ENCODE measurements at regions not wholly inside any gene's neighbourhood (a gene's known extent, or its start where the extent isn't known, plus 50 kb on each side); places are given as distances from the start of the nearest gene placed in this dataset.

DNA sequence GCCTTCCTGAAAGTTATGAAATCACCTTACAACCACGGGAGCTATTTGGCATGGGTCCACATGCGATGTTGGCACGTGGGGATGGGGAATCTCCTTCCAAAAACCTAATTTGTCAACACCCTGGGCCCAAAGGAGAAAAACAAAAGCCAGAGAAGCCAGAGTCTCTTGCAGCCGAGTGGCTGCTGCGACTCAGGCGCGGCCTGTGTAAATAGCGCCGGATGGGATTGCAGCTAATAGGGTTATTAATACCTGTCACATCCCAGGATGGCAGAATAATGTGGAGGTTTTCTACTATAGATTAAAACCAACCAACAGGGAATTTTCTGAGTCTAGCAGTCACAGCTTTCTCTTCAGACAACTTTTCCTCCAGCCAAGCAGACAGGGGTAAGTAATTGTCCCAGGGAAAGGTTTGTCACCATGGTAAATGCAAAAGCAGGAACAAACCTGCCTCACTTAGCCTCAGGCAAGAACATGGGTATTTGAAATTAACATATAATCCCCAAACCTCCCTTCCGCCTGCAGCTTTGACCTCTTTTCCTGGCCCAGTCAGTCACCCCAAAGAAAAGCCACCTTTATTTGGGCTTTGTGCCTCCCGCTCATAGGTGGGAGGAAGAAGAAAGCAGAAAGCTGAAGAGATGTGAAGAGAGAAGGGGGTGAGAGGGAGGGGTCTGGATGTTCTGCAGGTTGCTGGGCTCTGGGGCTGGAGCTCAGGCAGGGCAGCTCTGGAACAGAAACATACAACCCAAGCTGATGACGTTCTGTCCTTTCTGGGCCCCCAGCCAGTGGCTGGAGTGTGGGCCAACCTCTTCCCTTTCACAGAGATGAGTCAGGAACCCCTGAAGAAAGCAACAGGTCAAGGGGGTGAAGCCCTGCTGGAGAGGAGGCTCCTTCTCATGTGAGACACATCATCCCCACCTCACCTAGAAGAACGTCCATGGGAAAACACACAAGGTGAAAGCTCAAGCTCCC lies 376.5 kb downstream of the NXPE2 start:
- Histone ChIP-seq H3K56ac (ENCODE audit: low read length) (no peak overlapping the region), H4K8ac (ENCODE audit: low read depth, low read length) (no peak overlapping the region), H3K4me1 (ENCODE audit: control insufficient read depth, low read depth, low read length) (no peaks in the 10 kb centered on the region), H3K9ac (ENCODE audit: low read length) (no peak overlapping the region), H3K27me3 (ENCODE audit: insufficient read depth, low read length, poor library complexity) (no peaks in the 10 kb centered on the region), H2AK5ac (ENCODE audit: low read length) (no peak overlapping the region), H3K18ac (ENCODE audit: low read length) (no peak overlapping the region), H2BK5ac (ENCODE audit: low read length) (no peak overlapping the region), H2BK15ac (replicated peaks; ENCODE audit: low read depth) (no peak overlapping the region), H2BK120ac (ENCODE audit: low read depth, low read length) (no peak overlapping the region), H3K36me3 (ENCODE audit: control insufficient read depth, insufficient read depth, low read length) (no peaks in the 10 kb centered on the region), H4K5ac (ENCODE audit: low read length) (no peak overlapping the region), H3K23ac (ENCODE audit: low read length) (no peak overlapping the region), H3K4me2 (ENCODE audit: low read length) (no peak overlapping the region), H3K79me2 (ENCODE audit: control insufficient read depth, insufficient read depth, low read length) (no peaks in the 10 kb centered on the region), H3K27ac (ENCODE audit: low read depth, low read length) (no peak overlapping the region), H3K4ac (ENCODE audit: low read depth, low read length) (no peak overlapping the region), H3K4me3 (ENCODE audit: low read length) (no peak overlapping the region), H3K79me1 (ENCODE audit: low read length) (no peaks in the 10 kb centered on the region)
- peak; percentile 82 for DNase-seq
- WGBS (ENCODE audit: extremely low coverage, insufficient coverage, low lambda C conversion rate) = no CpG with 5 or more reads among the region's 13 CpGs

DNA sequence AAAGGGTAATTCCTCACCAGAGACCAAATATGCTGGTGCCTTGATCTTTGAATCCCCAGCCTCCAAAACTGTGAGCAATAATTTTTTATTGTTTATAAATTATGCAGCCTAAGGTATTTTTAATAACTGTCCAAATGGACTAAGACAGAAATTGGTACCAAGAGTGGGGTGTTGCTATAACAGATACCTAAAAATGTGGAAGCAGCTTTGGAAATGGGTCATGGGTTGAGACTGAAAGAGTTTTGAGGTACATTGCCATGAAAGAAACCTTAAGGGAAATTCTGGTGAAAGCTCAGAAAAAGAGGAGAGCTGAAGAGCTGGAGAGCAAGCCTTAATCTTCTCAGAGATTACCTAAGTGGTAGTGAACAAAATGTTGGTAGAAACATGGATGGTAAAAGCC lies 378.2 kb downstream of the NXPE2 start:
- H3K79me1 ChIP-seq (ENCODE audit: low read length) = no peaks in the 10 kb centered on the region
- H3K56ac ChIP-seq (ENCODE audit: low read length) = no peak overlapping the region
- H3K36me3 ChIP-seq (ENCODE audit: control insufficient read depth, insufficient read depth, low read length) = no peaks in the 10 kb centered on the region
- no peak overlapping the region for H3K4me3 ChIP-seq (ENCODE audit: low read length)
- no peaks in the 10 kb centered on the region for H3K4me1 ChIP-seq (ENCODE audit: control insufficient read depth, low read depth, low read length)
- H2BK120ac ChIP-seq (ENCODE audit: low read depth, low read length) = no peak overlapping the region
- no peak overlapping the region for H3K23ac ChIP-seq (ENCODE audit: low read length)
- H3K4me2 ChIP-seq (ENCODE audit: low read length) = no peak overlapping the region
- H3K79me2 ChIP-seq (ENCODE audit: control insufficient read depth, insufficient read depth, low read length) = no peaks in the 10 kb centered on the region
- no peak overlapping the region for H2BK15ac ChIP-seq (replicated peaks; ENCODE audit: low read depth)
- no peak overlapping the region for H3K18ac ChIP-seq (ENCODE audit: low read length)
- no peak overlapping the region for H3K9ac ChIP-seq (ENCODE audit: low read length)
- no peak for DNase-seq
- no peak overlapping the region for H4K8ac ChIP-seq (ENCODE audit: low read depth, low read length)
- H2BK5ac ChIP-seq (ENCODE audit: low read length) = no peak overlapping the region
- no peaks in the 10 kb centered on the region for H3K27me3 ChIP-seq (ENCODE audit: insufficient read depth, low read length, poor library complexity)
- no peak overlapping the region for H2AK5ac ChIP-seq (ENCODE audit: low read length)
- H3K4ac ChIP-seq (ENCODE audit: low read depth, low read length) = no peak overlapping the region
- H3K27ac ChIP-seq (ENCODE audit: low read depth, low read length) = no peak overlapping the region
- H4K5ac ChIP-seq (ENCODE audit: low read length) = no peak overlapping the region

GRCh38 chr11:115060840-115061239 lies 382.5 kb downstream of the NXPE2 start:
- no peaks in the 10 kb centered on the region for H3K79me1 ChIP-seq (ENCODE audit: low read length)
- H3K27me3 ChIP-seq (ENCODE audit: insufficient read depth, low read length, poor library complexity) = no peaks in the 10 kb centered on the region
- no peaks in the 10 kb centered on the region for H3K79me2 ChIP-seq (ENCODE audit: control insufficient read depth, insufficient read depth, low read length)
- H3K4ac ChIP-seq (ENCODE audit: low read depth, low read length) = no peak overlapping the region
- H4K5ac ChIP-seq (ENCODE audit: low read length) = no peak overlapping the region
- no CpG with 5 or more reads among the region's 4 CpGs for WGBS (ENCODE audit: extremely low coverage, insufficient coverage, low lambda C conversion rate)
- no peaks in the 10 kb centered on the region for H3K36me3 ChIP-seq (ENCODE audit: control insufficient read depth, insufficient read depth, low read length)
- H3K4me1 ChIP-seq (ENCODE audit: control insufficient read depth, low read depth, low read length) = no peaks in the 10 kb centered on the region
- H4K8ac ChIP-seq (ENCODE audit: low read depth, low read length) = no peak overlapping the region
- no peak overlapping the region for H3K18ac ChIP-seq (ENCODE audit: low read length)
- no peak overlapping the region for H3K23ac ChIP-seq (ENCODE audit: low read length)
- H2BK120ac ChIP-seq (ENCODE audit: low read depth, low read length) = no peak overlapping the region
- H3K4me3 ChIP-seq (ENCODE audit: low read length) = no peak overlapping the region
- H3K27ac ChIP-seq (ENCODE audit: low read depth, low read length) = no peak overlapping the region
- no peak overlapping the region for H2BK15ac ChIP-seq (replicated peaks; ENCODE audit: low read depth)
- no peak overlapping the region for H2AK5ac ChIP-seq (ENCODE audit: low read length)
- no peak overlapping the region for H2BK5ac ChIP-seq (ENCODE audit: low read length)
- no peak overlapping the region for H3K56ac ChIP-seq (ENCODE audit: low read length)
- no peak overlapping the region for H3K4me2 ChIP-seq (ENCODE audit: low read length)
- no peak for DNase-seq
- H3K9ac ChIP-seq (ENCODE audit: low read length) = no peak overlapping the region

DNA sequence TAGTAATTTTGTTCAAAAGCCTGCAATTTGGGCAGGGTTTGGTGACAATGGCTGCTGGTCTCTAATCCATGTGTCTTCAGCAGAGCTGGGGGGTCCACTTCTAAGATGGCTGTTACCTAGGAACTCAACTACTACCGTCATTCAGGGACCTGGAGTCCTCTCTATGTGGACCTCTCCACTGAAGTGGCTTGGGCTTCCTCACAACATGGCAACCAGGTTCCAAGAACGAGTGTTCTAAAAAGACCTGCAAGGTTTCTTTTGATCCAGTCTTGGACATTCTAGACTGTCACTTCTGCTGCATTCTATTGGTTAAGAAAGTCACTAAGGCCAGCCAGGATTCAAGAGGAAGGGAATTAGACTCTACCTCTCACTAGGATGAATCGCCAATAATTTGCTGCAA lies 387.0 kb downstream of the NXPE2 start:
- Histone ChIP-seq H3K27me3 (ENCODE audit: insufficient read depth, low read length, poor library complexity) (no peaks in the 10 kb centered on the region), H3K23ac (ENCODE audit: low read length) (no peak overlapping the region), H2AK5ac (ENCODE audit: low read length) (no peak overlapping the region), H3K36me3 (ENCODE audit: control insufficient read depth, insufficient read depth, low read length) (no peaks in the 10 kb centered on the region), H3K4me1 (ENCODE audit: control insufficient read depth, low read depth, low read length) (no peaks in the 10 kb centered on the region), H4K5ac (ENCODE audit: low read length) (no peak overlapping the region), H3K18ac (ENCODE audit: low read length) (no peak overlapping the region), H2BK5ac (ENCODE audit: low read length) (no peak overlapping the region), H3K27ac (ENCODE audit: low read depth, low read length) (no peak overlapping the region), H3K79me1 (ENCODE audit: low read length) (no peaks in the 10 kb centered on the region), H3K4me3 (ENCODE audit: low read length) (no peak overlapping the region), H3K56ac (ENCODE audit: low read length) (no peak overlapping the region), H4K8ac (ENCODE audit: low read depth, low read length) (no peak overlapping the region), H3K9ac (ENCODE audit: low read length) (no peak overlapping the region), H3K4me2 (ENCODE audit: low read length) (no peak overlapping the region), H2BK15ac (replicated peaks; ENCODE audit: low read depth) (no peak overlapping the region), H3K79me2 (ENCODE audit: control insufficient read depth, insufficient read depth, low read length) (no peaks in the 10 kb centered on the region), H3K4ac (ENCODE audit: low read depth, low read length) (no peak overlapping the region), H2BK120ac (ENCODE audit: low read depth, low read length) (no peak overlapping the region)
- no peak for DNase-seq
- WGBS (ENCODE audit: extremely low coverage, insufficient coverage, low lambda C conversion rate) = no CpG with 5 or more reads among the region's 3 CpGs

GRCh38 chr11:115065830-115066664 lies 387.7 kb downstream of the NXPE2 start:
- H3K79me2 ChIP-seq (ENCODE audit: control insufficient read depth, insufficient read depth, low read length) = no peaks in the 10 kb centered on the region
- H2AK5ac ChIP-seq (ENCODE audit: low read length) = no peak overlapping the region
- H4K8ac ChIP-seq (ENCODE audit: low read depth, low read length) = no peak overlapping the region
- H3K4me2 ChIP-seq (ENCODE audit: low read length) = no peak overlapping the region
- DNase-seq = no peak
- no peak overlapping the region for H2BK5ac ChIP-seq (ENCODE audit: low read length)
- no peak overlapping the region for H3K9ac ChIP-seq (ENCODE audit: low read length)
- H2BK120ac ChIP-seq (ENCODE audit: low read depth, low read length) = no peak overlapping the region
- H4K5ac ChIP-seq (ENCODE audit: low read length) = no peak overlapping the region
- H3K56ac ChIP-seq (ENCODE audit: low read length) = no peak overlapping the region
- no peak overlapping the region for H3K23ac ChIP-seq (ENCODE audit: low read length)
- H2BK15ac ChIP-seq (replicated peaks; ENCODE audit: low read depth) = no peak overlapping the region
- H3K79me1 ChIP-seq (ENCODE audit: low read length) = no peaks in the 10 kb centered on the region
- no CpG with 5 or more reads among the region's 9 CpGs for WGBS (ENCODE audit: extremely low coverage, insufficient coverage, low lambda C conversion rate)
- H3K4ac ChIP-seq (ENCODE audit: low read depth, low read length) = no peak overlapping the region
- H3K27ac ChIP-seq (ENCODE audit: low read depth, low read length) = no peak overlapping the region
- H3K4me1 ChIP-seq (ENCODE audit: control insufficient read depth, low read depth, low read length) = no peaks in the 10 kb centered on the region
- no peak overlapping the region for H3K18ac ChIP-seq (ENCODE audit: low read length)
- no peaks in the 10 kb centered on the region for H3K36me3 ChIP-seq (ENCODE audit: control insufficient read depth, insufficient read depth, low read length)
- no peaks in the 10 kb centered on the region for H3K27me3 ChIP-seq (ENCODE audit: insufficient read depth, low read length, poor library complexity)
- H3K4me3 ChIP-seq (ENCODE audit: low read length) = no peak overlapping the region
